SH-SY5Y (cell line): ENCODE measurements at regions not wholly inside any gene's neighbourhood (a gene's known extent, or its start where the extent isn't known, plus 50 kb on each side); places are given as distances from the start of the nearest gene placed in this dataset.

Experiments
- GATA2 ChIP-seq: IDR thresholded peaks from 2 replicates; pipeline ENCODE4 v1.6.1; 2011; ENCODE audit warnings: mild to moderate bottlenecking, low read depth, low read length
- GATA3 ChIP-seq: IDR thresholded peaks from 2 replicates; pipeline ENCODE4 v1.6.1; 2011; ENCODE audit warnings: low read depth, mild to moderate bottlenecking, low read length, moderate library complexity

- TF ChIP-seq GATA2 (no peak), GATA3 (no peak)
Measured at GRCh38 chr11:116478205-116478604, 294.6 kb downstream of the BUD13 start.
